Upper lobe of left lung (tissue), 4 donors: ENCODE measurements at regions not wholly inside any gene's neighbourhood (a gene's known extent, or its start where the extent isn't known, plus 50 kb on each side); places are given as distances from the start of the nearest gene placed in this dataset.

Experiments used
- CTCF ChIP-seq, 6 experiments: fragments of 450-650 bp in 4 of 6; fragments of 200-600 bp in 2 of 6; sonication (generic) in 2 of 6; IDR thresholded peaks; one replicate each; pipeline ENCODE4 v1.5.1; 2016 to 2019; ENCODE audit warnings: antibody characterized with exemption in 6 of 6
- EP300 ChIP-seq, 4 donors: sonication (generic); formaldehyde crosslinking; IDR thresholded peaks; one replicate each; pipeline ENCODE4 v1.5.1; 2017; ENCODE audit warnings: antibody characterized with exemption in 4 of 4, control low read depth in 2 of 4
- POLR2A ChIP-seq, 4 donors: fragments of 450-650 bp; IDR thresholded peaks; one replicate each; pipeline ENCODE4 v1.5.1; 2016 to 2017; ENCODE audit warnings: antibody characterized with exemption in 4 of 4, mild to moderate bottlenecking in 2 of 4
- POLR2AphosphoS5 ChIP-seq, 2 donors: sonication (generic); formaldehyde crosslinking; IDR thresholded peaks; one replicate each; pipeline ENCODE4 v1.5.1; 2017; ENCODE audit warnings: antibody characterized with exemption in 2 of 2

DNA sequence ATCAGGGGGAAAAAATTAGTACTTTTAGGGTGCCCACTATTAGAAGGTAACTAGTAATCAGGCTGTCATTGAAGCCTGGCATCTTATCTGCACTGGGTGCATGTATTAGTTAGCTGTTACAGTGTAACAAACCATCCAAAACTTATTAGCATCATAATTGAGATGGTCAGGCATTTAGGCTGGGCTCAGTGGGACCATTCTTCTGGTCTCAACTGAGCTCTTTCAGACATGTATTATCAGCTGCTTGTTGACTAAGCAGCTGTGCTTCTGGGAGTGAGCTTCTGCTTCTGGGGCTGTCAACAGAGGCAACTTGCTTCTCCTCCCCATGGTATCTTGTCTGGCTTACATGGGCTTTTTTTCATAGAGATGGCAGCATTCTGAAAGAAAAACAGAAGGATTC, 154.0 kb upstream of the ZNF92 start:
- TF ChIP-seq EP300 (IDR thresholded peaks at IDR 0.05) (no peak), CTCF (IDR thresholded peaks at IDR 0.05) (no peak), POLR2A (IDR thresholded peaks at IDR 0.05) (no peak), POLR2AphosphoS5 (IDR thresholded peaks at IDR 0.05) (no peak)
